ENCODE measurements at regions not wholly inside any gene's neighbourhood (a gene's known extent, or its start where the extent isn't known, plus 50 kb on each side); places are given as distances from the start of the nearest gene placed in this dataset.

DNA sequence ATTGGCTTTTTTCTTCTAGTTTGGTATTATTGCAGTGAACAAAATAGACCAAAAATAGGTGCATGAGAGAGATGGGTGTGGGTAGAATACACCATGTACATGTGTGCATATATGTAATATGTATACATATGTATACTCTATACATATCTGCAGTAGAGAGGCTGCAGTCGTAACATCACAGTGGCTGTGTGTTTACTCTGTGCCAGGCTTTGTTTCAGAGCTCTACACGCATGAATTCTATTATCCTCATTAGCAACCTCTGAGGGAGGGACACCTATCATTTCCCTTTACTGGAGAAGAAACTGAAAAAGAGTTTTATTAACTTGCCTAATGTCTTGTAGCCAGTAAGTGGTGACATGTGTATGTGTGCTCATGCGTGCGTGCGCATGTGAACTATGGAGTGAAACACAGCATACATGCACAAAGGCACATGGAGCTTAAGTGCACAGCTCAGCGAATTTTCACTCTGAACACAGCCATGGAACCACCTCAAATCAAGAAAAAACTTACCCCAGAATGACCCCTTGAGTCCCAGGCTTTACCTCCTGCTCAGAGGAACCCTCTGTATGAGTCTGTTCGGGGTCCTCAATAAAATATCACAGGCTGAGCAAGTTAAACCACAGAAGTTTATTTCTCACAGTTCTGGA lies 452.5 kb downstream of the CDH26 start:
- no peak for DNase-seq (ENCODE audit: low spot score)
- TF ChIP-seq, protein P1, sequence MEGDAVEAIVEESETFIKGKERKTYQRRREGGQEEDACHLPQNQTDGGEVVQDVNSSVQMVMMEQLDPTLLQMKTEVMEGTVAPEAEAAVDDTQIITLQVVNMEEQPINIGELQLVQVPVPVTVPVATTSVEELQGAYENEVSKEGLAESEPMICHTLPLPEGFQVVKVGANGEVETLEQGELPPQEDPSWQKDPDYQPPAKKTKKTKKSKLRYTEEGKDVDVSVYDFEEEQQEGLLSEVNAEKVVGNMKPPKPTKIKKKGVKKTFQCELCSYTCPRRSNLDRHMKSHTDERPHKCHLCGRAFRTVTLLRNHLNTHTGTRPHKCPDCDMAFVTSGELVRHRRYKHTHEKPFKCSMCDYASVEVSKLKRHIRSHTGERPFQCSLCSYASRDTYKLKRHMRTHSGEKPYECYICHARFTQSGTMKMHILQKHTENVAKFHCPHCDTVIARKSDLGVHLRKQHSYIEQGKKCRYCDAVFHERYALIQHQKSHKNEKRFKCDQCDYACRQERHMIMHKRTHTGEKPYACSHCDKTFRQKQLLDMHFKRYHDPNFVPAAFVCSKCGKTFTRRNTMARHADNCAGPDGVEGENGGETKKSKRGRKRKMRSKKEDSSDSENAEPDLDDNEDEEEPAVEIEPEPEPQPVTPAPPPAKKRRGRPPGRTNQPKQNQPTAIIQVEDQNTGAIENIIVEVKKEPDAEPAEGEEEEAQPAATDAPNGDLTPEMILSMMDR (IDR thresholded peaks at IDR 0.05): no peak
- Mint-ChIP-seq H3K36me3 (ENCODE audit: low read depth) (no peaks in the 10 kb centered on the region), H3K4me1 (ENCODE audit: low read depth) (no peaks in the 10 kb centered on the region), H3K4me3 (ENCODE audit: unreplicated experiment) (no peak overlapping the region), H3K9me3 (ENCODE audit: low read depth) (peaks cover 17% of the 10 kb centered on the region), H3K27me3 (ENCODE audit: low read depth) (no peaks in the 10 kb centered on the region), H3K27ac (ENCODE audit: unreplicated experiment) (no peak overlapping the region)

DNA sequence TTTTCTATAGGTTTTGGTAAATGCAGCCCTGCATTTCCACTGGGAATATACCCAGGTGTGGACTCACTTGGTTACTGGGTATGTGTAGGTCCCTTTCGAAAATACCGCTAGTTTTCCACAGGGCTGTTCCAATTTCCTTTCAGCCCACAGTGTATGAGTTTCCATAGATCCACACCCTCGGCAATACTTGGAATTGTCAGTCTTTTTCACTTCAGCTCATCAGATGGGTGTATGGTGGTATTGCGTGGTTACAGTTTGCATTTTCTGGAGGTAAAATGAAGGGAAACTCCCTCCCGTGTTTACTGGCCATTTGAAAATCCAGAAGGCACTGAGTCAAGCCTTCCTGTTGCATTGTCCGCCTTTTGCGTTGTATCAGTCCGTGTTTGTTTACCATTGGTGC lies 453.6 kb downstream of the CDH26 start:
- Mint-ChIP-seq H3K9me3 (ENCODE audit: low read depth) (peaks cover 17% of the 10 kb centered on the region), H3K4me3 (ENCODE audit: unreplicated experiment) (no peak overlapping the region), H3K27ac (ENCODE audit: unreplicated experiment) (no peak overlapping the region), H3K36me3 (ENCODE audit: low read depth) (no peaks in the 10 kb centered on the region), H3K27me3 (ENCODE audit: low read depth) (no peaks in the 10 kb centered on the region), H3K4me1 (ENCODE audit: low read depth) (no peaks in the 10 kb centered on the region)
- DNase-seq (ENCODE audit: low spot score): no peak
- TF ChIP-seq, protein P1 (IDR thresholded peaks at IDR 0.05): no peak

DNA sequence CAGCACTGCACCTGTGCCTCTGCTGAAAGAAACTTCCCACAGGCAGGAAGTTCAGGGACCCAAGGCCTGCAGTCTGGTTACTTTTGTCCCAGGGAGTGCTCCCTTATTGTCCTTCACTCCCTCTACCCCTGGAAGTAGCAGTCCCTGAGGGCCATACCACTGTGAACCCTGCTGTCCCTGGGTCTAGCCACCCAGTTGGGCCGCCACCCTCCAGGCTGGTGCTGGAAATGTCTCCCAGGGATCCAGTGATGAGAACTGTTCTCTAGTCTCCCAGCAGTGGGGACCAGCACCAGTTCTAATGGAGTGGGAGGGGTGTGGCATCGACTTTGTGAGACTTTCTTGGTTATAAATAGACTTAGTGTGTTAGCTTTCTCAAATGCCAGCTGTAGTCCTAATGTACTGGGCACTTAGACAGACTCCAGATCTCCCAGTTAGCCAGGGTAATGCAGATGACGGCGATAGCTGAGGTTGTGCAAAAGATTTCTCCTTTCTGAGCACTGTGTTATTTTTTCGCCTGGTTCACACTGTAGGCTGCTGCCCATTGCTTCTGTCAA lies 462.5 kb downstream of the CDH26 start:
- Mint-ChIP-seq H3K4me3 (ENCODE audit: unreplicated experiment) (no peak overlapping the region), H3K9me3 (ENCODE audit: low read depth) (peaks cover under 1% of the 10 kb centered on the region), H3K36me3 (ENCODE audit: low read depth) (no peaks in the 10 kb centered on the region), H3K27ac (ENCODE audit: unreplicated experiment) (no peak overlapping the region), H3K27me3 (ENCODE audit: low read depth) (no peaks in the 10 kb centered on the region), H3K4me1 (ENCODE audit: low read depth) (no peaks in the 10 kb centered on the region)
- no peak for DNase-seq (ENCODE audit: low spot score)
- TF ChIP-seq, protein P1 (IDR thresholded peaks at IDR 0.05): no peak

DNA sequence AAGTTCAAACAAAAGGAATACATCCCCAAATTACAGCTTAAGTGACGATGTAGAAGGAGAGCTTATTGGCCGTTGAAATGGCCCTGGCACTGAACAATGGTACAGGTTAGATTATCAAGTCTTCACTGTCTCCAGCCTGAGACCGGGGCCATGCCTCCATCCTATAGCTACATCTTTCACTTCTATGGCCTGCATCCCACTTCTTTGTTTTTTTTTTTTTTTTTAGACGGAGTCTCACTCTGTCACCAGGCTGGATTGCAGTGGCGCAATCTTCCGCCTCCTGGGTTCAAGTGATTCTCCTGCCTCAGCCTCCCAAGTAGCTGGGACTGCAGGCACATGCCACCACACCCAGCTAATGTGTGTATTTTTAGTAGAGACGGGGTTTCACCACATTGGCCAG lies 464.6 kb downstream of the CDH26 start:
- Mint-ChIP-seq H3K4me1 (ENCODE audit: low read depth) (no peaks in the 10 kb centered on the region), H3K9me3 (ENCODE audit: low read depth) (no peaks in the 10 kb centered on the region), H3K27me3 (ENCODE audit: low read depth) (no peaks in the 10 kb centered on the region), H3K27ac (ENCODE audit: unreplicated experiment) (no peak overlapping the region), H3K4me3 (ENCODE audit: unreplicated experiment) (no peak overlapping the region), H3K36me3 (ENCODE audit: low read depth) (no peaks in the 10 kb centered on the region)
- no peak for DNase-seq (ENCODE audit: low spot score)
- TF ChIP-seq, protein P1 (IDR thresholded peaks at IDR 0.05): no peak

DNA sequence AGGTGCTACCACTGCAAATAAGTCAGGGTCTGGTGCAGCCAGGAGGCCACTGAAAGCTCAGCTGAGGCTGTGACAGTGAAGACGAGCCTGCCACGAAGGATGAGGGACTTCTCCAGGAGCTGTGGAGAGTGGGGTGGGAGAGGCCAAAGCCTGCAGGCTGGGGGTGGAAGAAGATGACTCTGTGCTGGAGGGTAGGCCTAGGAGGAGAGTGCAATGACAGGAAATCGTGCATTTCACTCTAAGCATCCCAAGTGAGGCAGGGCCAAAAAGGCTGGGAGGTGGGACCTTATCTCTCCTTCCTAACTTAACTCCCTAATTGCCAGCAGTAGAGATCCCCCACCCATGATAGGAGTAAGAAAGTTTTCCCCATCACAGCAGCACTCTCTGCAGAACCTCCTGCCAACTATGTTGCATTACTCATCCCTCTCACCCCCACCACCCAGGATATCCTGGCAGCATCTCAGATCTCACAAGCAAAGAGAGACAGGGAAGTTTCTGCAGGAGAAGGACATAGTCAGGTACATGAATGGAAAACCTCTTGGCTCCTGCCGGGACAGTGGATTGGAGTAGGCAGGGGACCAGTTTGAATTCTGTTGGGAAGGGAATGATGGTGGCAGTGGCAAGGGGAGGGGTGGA lies 466.2 kb downstream of the CDH26 start:
- Mint-ChIP-seq H3K36me3 (ENCODE audit: low read depth) (no peaks in the 10 kb centered on the region), H3K27ac (ENCODE audit: unreplicated experiment) (no peak overlapping the region), H3K27me3 (ENCODE audit: low read depth) (peaks cover 2% of the 10 kb centered on the region), H3K4me1 (ENCODE audit: low read depth) (no peaks in the 10 kb centered on the region), H3K4me3 (ENCODE audit: unreplicated experiment) (no peak overlapping the region), H3K9me3 (ENCODE audit: low read depth) (no peaks in the 10 kb centered on the region)
- TF ChIP-seq, protein P1 (IDR thresholded peaks at IDR 0.05): no peak
- no peak for DNase-seq (ENCODE audit: low spot score)
